GM19025 (cell line): ENCODE measurements at regions not wholly inside any gene's neighbourhood (a gene's known extent, or its start where the extent isn't known, plus 50 kb on each side); places are given as distances from the start of the nearest gene placed in this dataset.

Experiments
- ATAC-seq: cut with Tn5 transposase; IDR thresholded peaks from one replicate; pipeline ENCODE4 v1.9.1; 2021; ENCODE audit warnings: mild to moderate bottlenecking, low read depth, moderate library complexity; ENCODE audit not compliant: unreplicated experiment

GRCh38 chr3:170754311-170754693, 115.7 kb downstream of the RPL22L1 start:
- no peak for ATAC-seq

DNA sequence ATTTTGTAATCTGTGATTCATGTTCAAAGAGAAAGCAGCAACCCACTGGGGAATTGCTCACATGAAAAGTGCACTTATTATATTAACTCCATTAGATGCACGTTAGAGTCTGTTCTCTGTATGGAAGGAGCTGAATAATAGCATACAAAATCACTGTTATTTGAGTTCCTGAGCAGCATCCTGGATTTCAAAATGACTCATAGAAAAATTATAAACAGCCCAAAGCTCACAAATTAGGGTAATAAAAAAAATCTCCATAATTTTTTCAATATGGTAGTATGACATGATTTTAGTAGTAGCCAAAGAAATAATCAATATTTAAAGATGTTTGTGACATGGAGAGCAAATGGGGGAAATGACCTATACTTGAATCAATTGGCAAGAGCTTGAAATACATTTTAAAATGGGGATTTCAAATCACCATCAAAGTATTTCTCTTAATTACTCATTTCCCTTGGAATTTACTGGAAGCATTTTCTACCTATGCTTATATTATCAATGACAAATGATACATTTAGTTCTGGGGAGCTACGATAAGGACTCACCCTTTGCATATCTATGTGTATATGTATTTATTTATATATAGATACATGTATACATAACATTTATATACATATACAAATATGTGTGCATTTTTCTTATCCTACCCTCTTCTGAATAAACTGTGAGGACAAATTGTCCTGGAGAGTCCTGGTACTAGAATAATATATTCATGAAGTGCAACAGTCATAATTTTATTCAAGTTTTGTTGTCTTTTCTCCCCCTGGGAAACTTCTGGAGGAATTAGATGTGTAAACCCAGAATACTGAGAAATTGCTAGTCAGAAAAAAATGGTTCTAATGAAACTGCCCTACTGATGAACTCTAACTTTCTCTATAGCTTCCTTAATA, 116.3 kb downstream of the RPL22L1 start:
- no peak for ATAC-seq

DNA sequence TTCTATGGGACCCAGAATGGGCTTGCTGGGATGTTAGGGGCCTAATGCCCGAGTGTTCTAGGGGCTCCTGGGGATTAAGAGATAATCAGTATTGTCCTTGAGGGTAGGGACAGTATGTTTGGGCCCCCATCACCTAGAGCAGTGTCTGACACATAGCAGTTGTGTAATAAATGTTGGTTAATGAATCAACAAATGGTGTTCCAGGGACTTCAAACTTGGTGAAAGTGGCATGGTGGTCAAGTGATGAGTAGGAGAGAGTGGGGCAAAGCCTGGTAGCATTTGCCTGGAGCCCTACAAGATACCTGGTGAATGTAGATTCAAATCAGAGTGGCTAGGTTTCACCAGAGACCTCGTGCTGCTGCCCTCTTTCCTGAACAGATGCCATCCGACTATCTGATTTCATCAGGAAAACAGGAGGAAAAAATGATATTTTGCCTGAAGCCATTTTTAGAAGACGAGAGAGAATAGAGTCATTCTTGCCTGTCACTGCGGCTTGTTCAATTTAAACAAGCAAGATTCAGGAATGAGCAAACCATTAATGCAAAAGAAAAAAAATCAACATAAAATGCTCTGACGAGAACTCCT, 117.3 kb downstream of the RPL22L1 start:
- no peak for ATAC-seq

DNA sequence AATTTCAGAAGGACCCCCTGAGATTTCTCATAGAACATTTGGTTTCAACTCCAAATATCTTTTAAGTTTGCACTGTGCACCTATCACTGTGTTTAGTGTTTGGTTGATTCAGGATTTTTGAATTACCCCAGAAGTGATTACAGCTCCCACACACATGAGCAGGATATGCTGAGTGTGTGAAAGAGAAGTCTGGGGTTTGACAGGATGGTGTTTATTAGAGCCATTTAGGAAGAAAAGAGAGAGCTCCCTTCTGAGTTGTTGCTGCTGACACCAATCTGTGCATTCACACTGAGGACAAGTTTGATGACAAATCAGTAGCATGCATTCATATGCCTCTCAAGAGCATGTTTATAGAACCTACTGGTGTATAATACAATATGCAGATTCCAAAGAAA, 118.1 kb downstream of the RPL22L1 start:
- ATAC-seq: no peak

- ATAC-seq: no peak
These were observed 118.7 kb downstream of the RPL22L1 start for GRCh38 chr3:170751083-170751898.

DNA sequence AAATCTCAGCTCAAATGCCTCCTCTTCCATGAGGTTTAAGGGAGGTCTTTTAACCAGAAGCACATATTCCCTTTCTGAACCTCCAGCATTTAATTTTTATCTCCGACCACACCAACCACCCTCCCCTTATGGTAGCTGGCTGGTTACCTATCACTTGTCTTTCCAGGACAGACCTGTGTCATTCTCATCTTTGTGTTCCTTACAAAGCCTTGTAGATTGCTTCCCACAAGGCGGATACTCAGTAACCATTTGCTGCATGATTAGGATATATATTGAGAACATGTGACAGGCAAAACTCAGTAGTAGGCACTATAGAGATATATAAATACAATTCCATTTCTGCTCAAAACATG, 119.5 kb downstream of the RPL22L1 start:
- ATAC-seq: no peak

GRCh38 chr3:170749765-170750477, 120.1 kb downstream of the RPL22L1 start:
- ATAC-seq: no peak

DNA sequence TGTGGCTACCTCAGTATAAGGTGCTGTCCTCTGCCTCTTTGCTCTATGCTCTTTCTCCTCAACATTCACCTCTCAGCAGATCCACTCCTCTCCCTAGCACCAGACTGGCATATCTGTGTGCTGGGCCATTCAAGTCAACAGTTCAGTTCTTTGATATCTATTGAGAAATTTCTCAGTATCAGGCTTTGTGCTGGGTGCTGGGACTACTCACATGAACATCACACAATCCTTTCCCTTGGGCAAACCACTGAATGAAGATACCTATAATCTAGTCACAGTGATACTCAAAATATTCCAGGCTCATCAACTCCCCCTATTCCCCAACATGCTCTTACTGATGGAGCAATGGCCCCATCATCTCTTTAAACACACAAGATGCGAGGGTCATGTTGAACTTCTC, 120.8 kb downstream of the RPL22L1 start:
- no peak for ATAC-seq

GRCh38 chr3:170746175-170746942, 123.6 kb downstream of the RPL22L1 start:
- no peak for ATAC-seq

- no peak for ATAC-seq
These were observed 124.7 kb downstream of the RPL22L1 start for GRCh38 chr3:170745211-170745718.

DNA sequence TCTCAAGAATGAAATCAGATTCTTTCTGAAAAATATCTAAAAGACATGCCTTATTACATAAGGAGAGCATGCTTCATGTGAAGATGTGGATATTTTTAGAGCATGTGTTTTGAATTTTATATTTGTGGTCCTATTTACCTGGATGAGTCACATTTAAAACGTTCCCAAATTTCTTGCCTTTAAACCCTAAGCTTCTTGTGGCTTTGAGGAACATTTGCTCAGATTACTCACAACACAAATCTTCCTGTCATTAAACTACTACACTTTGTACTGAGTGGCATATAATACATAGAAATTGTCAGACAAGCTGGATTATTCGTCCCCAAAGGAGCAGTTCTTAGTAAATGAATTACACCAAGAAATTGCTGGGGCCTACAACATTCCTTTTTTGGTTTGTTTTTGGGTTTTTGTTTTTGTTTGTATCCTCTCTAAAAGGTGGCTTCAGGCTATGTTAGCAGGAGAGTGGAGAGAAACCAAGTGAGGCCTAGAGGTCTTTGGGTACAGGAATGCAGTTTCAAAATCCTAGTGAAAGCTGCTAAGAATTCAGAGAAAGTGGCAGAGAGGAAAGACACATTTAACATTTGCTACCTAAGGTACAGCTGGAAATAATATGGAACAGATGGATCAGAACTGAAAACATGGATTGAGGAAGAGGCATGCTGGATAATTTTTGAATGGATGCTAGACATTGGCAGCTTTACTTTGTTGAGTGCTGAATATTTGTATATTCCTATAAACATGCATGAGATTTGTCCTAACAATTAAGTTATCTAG, 128.1 kb downstream of the RPL22L1 start:
- no peak for ATAC-seq

DNA sequence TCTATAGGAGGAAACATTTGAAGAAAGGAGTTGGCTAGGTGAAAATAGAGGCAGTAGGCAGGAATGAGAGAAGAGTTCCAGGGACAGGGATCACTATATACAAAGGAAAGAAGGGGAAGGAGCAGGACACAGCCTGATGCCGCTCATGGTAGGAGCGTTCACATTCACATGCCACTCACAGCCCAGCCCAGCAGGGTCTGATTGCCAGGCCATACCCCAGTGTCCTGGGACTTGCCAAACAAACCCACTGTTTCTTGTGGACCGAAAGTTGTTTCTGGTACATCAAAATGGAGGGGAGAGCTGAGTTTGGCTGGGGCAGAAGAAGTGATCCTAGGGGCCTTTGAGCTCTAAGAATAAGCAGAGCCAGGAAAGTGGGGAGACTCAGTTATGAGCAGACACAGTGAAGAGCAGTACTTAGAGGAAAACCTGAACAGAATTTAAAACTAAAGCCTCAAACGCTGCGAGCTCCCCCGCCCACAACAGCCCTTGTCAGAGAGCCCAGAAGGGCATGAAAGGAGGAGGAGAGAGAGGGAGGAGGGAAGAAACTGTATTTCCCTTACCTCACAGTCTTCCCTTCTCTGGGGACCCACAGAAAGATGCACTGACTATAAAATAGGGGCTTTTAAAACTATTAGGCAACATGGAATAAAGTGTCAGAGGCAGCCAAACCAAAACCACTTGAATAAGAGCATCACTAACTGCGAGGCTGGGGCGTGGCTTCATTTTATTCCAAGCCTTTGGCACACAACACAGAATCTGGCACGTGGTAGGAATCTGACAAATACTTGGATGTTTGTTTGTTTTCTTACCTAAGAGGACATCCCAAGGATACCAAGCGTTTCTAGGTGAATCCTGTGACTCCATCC, 129.0 kb downstream of the RPL22L1 start:
- ATAC-seq: no peak

- no peak for ATAC-seq
These were observed 129.7 kb downstream of the RPL22L1 start for GRCh38 chr3:170740285-170740684.

- ATAC-seq: no peak
These were observed 130.6 kb downstream of the RPL22L1 start for GRCh38 chr3:170739410-170739809.

DNA sequence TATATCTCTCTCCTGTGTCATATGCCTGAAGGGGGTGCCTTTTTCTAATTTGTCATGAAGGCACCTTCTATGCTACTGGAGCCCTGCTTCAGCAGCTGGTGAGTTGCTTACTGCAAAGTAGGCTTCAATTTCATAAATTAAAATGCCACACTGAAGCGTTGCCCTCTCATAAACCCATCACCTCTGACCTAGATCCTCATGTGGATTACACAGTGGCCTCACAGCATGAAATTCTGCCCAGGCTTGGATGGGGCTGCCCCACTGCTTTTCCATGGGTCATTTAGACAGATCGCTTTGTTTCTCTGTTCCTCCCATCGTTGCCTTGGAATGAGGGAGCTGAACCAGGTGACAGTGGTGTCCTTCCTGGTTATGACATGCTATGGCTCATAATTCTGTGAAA, 131.2 kb downstream of the RPL22L1 start:
- no peak for ATAC-seq

DNA sequence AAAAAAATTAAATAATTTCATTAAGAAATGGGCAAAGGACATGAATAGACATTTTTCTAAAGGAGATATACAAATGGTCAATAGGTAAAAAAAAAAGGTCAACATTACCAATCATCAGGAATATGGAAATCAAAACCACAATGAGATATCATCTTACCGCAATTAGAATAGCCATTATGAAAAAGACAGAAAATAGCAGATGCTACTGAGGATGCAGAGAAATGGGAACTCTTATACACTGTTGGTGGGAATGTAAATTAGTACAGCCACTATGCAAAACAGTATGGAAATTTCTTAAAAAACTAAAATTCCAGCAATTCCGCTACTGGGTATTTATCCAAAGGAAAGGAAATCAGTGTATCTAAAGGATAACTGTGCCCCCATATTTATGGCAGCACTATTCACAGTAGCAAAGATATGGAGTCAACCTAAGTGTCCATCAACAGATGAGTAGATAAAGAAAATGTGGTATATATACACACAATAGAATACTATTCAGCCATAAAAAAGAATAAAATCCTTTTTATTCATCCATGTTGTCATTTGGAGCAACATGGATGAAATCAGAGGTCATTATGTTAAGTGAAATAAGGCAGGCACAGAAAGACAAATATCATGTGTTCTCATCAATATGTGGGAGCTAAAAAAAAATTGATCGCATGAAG, 132.4 kb downstream of the RPL22L1 start:
- ATAC-seq: no peak

- ATAC-seq: no peak
These were observed 134.2 kb downstream of the RPL22L1 start for GRCh38 chr3:170735821-170736220.

DNA sequence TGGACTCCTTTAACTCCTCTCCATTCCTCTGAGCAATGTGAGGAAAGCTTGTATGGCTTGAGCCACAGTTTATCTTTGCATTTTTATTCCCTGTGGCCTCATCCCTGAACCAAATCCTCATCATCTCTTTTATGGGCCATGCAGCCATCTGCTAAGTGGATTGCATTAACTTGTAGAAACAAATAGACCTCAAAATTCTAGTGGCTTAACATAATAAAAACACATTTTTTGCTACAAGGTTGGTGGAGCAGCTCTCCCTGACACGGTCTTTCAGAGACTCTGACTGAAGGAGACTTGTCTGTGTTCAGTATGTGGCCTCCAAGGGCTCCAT, 135.3 kb downstream of the RPL22L1 start:
- ATAC-seq: no peak
